CD4-positive, alpha-beta T cell (primary cell): ENCODE measurements at regions not wholly inside any gene's neighbourhood (a gene's known extent, or its start where the extent isn't known, plus 50 kb on each side); places are given as distances from the start of the nearest gene placed in this dataset.

Experiments
- ATAC-seq: fragments of 200-7000 bp; cut with Tn5 transposase; one replicate; pipeline ENCODE4 v1.10.0; 2022; ENCODE audit warnings: mild to moderate bottlenecking; ENCODE audit not compliant: poor library complexity
- CTCF ChIA-PET: fragments of 350-600 bp; sonication (Branson Sonifier 250); formaldehyde crosslinking; loops from one replicate; lab custom pipeline; 2021; ENCODE audit warnings: antibody characterized with exemption, inconsistent platforms; lab: Charles Lee
- POLR2A ChIA-PET: fragments of 350-600 bp; sonication (Branson Sonifier 250); formaldehyde crosslinking; loops from one replicate; lab custom pipeline; 2021; ENCODE audit warnings: antibody characterized with exemption, inconsistent platforms; lab: Charles Lee
- DNase-seq, 14 experiments: peaks; one replicate each; pipeline ENCODE4 v3.0.0-alpha.2; 2013 to 2020; ENCODE audit warnings: mixed read lengths in 2 of 14
- H3K27ac ChIP-seq, 2 donors: one replicate each; pipeline versions ENCODE4 v1.5.1 to v1.7.0; 2013; ENCODE audit warnings: low read length in 2 of 2, low read depth in 1 of 2, mild to moderate bottlenecking in 1 of 2
- H3K27me3 ChIP-seq, 2 experiments: 1 replicate in 1 of 2; 2 replicates in 1 of 2; pipeline versions ENCODE4 v1.6.1 to v1.7.0; 2013; ENCODE audit warnings: low read length in 2 of 2, control low read depth in 1 of 2, mild to moderate bottlenecking in 1 of 2, moderate library complexity in 1 of 2; ENCODE audit not compliant: insufficient read depth in 2 of 2, control insufficient read depth in 1 of 2
- H3K36me3 ChIP-seq: one replicate; pipeline ENCODE4 v1.6.1; 2013; ENCODE audit warnings: low read length, control low read depth; ENCODE audit not compliant: insufficient read depth
- H3K4me1 ChIP-seq: one replicate; pipeline ENCODE4 v1.6.1; 2013; ENCODE audit warnings: low read length, control low read depth; ENCODE audit not compliant: insufficient read depth
- H3K4me3 ChIP-seq: one replicate; pipeline ENCODE4 v1.5.1; 2013; ENCODE audit warnings: mild to moderate bottlenecking, low read length, moderate library complexity
- H3K9me3 ChIP-seq, 2 experiments: 1 replicate in 1 of 2; 2 replicates in 1 of 2; pipeline versions ENCODE4 v1.6.1 to v1.7.0; 2013; ENCODE audit warnings: low read length in 2 of 2, mild to moderate bottlenecking in 2 of 2, control low read depth in 1 of 2, moderate library complexity in 1 of 2; ENCODE audit not compliant: control insufficient read depth in 1 of 2, insufficient read depth in 1 of 2
- H3K27ac Mint-ChIP-seq: one replicate; pipeline ENCODE4 v1.8.0; 2020; ENCODE audit warnings: mixed read lengths
- H3K27me3 Mint-ChIP-seq: one replicate; pipeline ENCODE4 v1.8.0; 2021; ENCODE audit warnings: mixed read lengths
- H3K36me3 Mint-ChIP-seq: one replicate; pipeline ENCODE4 v1.8.0; 2021; ENCODE audit warnings: low read depth, mixed read lengths
- H3K4me1 Mint-ChIP-seq: one replicate; pipeline ENCODE4 v1.8.0; 2021; ENCODE audit warnings: low read depth, mixed read lengths
- H3K4me3 Mint-ChIP-seq: one replicate; pipeline ENCODE4 v1.8.0; 2020; ENCODE audit warnings: mild to moderate bottlenecking, mixed read lengths
- H3K9me3 Mint-ChIP-seq: one replicate; pipeline ENCODE4 v1.8.0; 2020; ENCODE audit warnings: mixed read lengths
- CTCF ChIP-seq: fragments of 200-600 bp; IDR thresholded peaks from one replicate; pipeline ENCODE4 v1.8.0; 2022; ENCODE audit warnings: antibody characterized with exemption, mild to moderate bottlenecking
- intact Hi-C, 2 experiments: fragments of 100-400 bp; cut with DNase I in 1 of 2; cut with micrococcal nuclease in 1 of 2; formaldehyde crosslinking; loops; one replicate each; pipeline versions ENCODE4 v1.15.1 to v1.9.0; 2023 to 2025; cut with DNase I, micrococcal nuclease

GRCh38 chr1:5009376-5010065, 355.1 kb downstream of the AJAP1 start:
- no peak for TF ChIP-seq CTCF
- no peak overlapping the region for H3K27ac ChIP-seq
- no peak overlapping the region for H3K4me3 ChIP-seq
- Mint-ChIP-seq H3K27ac (no peak overlapping the region), H3K36me3 (no peaks in the 10 kb centered on the region), H3K4me3 (no peak overlapping the region), H3K27me3 (peaks cover 15% of the 10 kb centered on the region), H3K4me1 (no peaks in the 10 kb centered on the region), H3K9me3 (no peaks in the 10 kb centered on the region)
- DNase-seq, result no peak
- intact Hi-C loops, result no loop called here
- H3K27me3 ChIP-seq, result no peaks in the 10 kb centered on the region
- ChIA-PET CTCF (no interaction called here), POLR2A (interaction anchor here (0.6 kb wide), 1 partner anchor 36 kb away, joined by 3 read pairs; no protein-coding TSS in a partner anchor)
- no peaks in the 10 kb centered on the region for H3K4me1 ChIP-seq
- no peaks in the 10 kb centered on the region for H3K36me3 ChIP-seq
- ATAC-seq, result no peak
- H3K9me3 ChIP-seq, result no peaks in the 10 kb centered on the region

- ChIA-PET CTCF (no interaction called here), POLR2A (no interaction called here)
- no peaks in the 10 kb centered on the region for H3K4me1 ChIP-seq
- no peak for TF ChIP-seq CTCF
- H3K4me3 ChIP-seq, result no peak overlapping the region
- no peaks in the 10 kb centered on the region for H3K36me3 ChIP-seq
- Mint-ChIP-seq H3K9me3 (peaks cover 2% of the 10 kb centered on the region), H3K27me3 (peaks cover 6% of the 10 kb centered on the region), H3K27ac (no peak overlapping the region), H3K4me1 (no peaks in the 10 kb centered on the region), H3K36me3 (no peaks in the 10 kb centered on the region), H3K4me3 (no peak overlapping the region)
- no peak for DNase-seq
- no peak overlapping the region for H3K27ac ChIP-seq
- H3K27me3 ChIP-seq, result no peaks in the 10 kb centered on the region
- no peaks in the 10 kb centered on the region for H3K9me3 ChIP-seq
- intact Hi-C loops, result no loop called here
- ATAC-seq, result no peak
These were observed 350.8 kb downstream of the AJAP1 start for GRCh38 chr1:5005171-5005570.

GRCh38 chr1:5002676-5003075, 348.3 kb downstream of the AJAP1 start:
- ChIA-PET CTCF (no interaction called here), POLR2A (no interaction called here)
- peaks cover 2% of the 10 kb centered on the region for H3K9me3 Mint-ChIP-seq
- H3K4me3 Mint-ChIP-seq, result no peak overlapping the region
- H3K36me3 Mint-ChIP-seq, result no peaks in the 10 kb centered on the region
- intact Hi-C loops, result no loop called here
- no peaks in the 10 kb centered on the region for H3K27me3 ChIP-seq
- no peak for ATAC-seq
- H3K27ac Mint-ChIP-seq, result no peak overlapping the region
- DNase-seq, result no peak
- H3K9me3 ChIP-seq, result no peaks in the 10 kb centered on the region
- no peak overlapping the region for H3K4me3 ChIP-seq
- H3K36me3 ChIP-seq, result no peaks in the 10 kb centered on the region
- no peaks in the 10 kb centered on the region for H3K4me1 ChIP-seq
- H3K27me3 Mint-ChIP-seq, result peaks cover 7% of the 10 kb centered on the region
- H3K4me1 Mint-ChIP-seq, result no peaks in the 10 kb centered on the region
- no peak overlapping the region for H3K27ac ChIP-seq
- no peak for TF ChIP-seq CTCF
